ENCODE measurements at regions not wholly inside any gene's neighbourhood (a gene's known extent, or its start where the extent isn't known, plus 50 kb on each side); places are given as distances from the start of the nearest gene placed in this dataset.

DNA sequence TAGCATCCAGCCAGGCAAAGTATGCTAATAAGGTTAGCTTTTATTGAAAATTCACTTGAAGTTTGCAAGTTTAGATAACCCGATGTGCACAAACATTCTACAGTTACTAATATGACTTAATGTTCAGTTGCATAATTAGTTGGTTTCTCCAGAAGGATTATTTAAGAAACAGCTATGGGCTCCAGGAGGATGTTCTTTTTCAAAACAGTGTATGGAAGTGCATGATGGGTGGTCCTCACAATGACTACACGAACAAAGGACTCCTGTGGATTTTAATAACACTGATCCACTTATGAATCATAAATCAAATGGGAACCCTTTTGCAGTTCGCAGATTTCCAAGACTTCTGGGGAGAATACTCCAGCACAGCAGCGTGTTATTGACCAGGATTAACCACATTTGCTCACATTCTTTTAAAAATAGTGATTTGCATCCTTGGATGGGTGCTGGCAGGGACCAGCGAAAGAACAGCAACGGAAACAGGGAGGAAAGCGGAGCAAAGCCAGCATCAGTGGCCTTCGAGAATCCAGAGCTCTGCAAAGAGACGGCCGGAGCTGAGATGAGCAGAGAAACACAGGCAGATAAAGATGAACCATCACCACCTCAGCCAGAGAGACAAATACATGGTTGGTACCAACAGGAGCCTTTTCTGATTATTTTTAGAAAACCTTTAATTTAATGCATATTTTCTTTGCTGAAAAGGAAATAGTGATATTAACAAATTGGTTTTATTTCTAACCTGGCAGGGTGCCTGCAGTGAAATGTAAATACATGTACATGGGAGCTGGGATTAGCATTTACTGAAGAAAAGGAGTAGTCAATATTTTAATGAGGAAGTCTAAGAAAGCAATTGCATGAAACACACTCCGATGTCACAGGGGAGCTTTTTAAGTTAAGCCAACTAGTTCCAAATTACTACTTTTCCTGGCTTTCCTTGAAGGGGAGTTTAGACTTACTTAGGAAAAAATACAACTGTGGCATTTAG, 623.2 kb upstream of the ZFHX3 start:
- no peak for DNase-seq

DNA sequence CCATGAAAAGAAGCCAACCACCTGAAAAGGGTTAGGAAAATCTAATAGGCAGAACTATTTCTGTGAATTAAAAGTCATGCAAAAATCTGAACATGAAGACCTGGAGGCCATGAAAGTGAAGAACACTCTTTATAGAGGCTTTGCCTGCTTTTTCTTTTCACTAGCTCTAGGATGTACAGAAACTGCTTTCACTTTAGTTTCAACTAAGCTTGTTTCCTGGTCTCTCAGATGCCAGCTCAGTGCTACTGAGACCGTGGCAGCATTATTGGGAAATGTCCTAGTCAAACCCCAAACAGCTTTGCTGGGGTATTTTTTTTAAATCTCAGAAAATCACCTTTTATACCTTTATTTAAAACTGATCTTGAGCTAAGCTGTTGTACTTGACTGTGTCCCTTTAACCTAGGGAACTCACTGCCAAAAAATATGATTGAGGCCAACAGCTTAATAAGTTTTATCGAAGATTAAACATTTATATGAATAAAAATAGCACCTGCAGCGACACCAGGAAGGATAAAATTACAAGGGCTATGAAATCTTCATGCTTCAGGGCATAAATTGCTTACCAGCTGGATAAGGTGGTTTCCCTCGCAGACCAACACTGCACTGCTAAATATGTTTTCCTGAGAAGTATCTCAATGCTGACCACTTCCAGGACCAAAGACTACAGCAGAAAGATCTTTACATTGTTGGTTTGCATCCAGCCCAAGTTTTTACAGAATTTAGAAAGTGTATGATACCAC, 621.8 kb upstream of the ZFHX3 start:
- no peak for DNase-seq

DNA sequence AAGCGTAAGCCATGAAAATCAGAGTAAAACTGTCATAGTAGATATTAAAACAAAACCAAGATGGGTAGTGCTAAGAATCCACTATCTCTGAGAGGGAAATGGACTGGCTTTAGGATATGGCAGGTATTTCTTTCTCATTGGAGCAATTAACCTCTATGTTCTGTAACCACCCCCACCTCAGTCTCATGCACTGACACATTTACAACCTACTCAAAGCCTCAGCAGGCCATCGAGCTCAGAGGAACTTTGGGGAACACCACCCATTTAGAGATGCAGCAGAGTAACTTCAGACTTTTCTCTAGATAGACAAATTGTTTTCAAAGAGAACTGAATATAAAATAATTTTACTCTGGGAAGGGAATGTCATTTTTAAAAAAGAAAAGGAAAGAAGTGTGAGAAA, 615.8 kb upstream of the ZFHX3 start:
- no peak for DNase-seq

DNA sequence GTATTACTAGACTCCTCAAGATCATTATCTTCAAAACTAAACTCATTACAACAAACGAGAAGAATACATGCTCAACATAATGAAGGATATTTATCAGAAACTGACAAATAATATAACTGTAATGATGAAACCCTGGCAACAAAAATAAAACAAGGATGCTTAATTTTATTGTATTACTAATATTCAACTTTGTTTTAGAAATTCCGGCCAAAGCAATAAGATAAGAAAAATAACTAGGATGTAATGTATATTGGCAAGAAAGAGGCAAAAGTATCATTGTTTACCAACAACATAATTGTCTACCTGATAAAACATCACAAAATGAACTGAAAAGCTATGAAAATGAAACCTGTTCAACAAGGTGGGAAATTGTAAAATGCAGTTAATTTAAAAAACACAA, 588.3 kb upstream of the ZFHX3 start:
- no peak for DNase-seq

DNA sequence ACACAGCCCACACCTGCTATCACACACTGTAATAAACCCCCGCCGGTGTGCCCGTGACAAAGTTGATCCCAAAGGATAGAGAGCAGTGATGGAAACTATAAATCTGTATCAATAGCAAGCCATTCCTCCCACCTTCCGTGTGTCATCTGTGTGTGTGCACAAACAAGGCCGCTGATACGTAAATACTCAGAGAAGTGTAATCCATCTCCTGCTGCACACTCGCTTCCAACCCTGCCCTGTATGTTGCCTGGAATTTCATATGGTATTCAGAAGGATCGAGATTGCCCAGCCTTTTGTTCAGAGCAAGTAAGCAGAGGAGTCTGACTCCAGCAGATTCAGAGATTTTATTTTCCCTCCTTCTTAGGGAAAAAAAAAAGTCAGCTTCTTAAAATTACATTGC, 581.1 kb upstream of the ZFHX3 start:
- DNase-seq, result no peak

DNA sequence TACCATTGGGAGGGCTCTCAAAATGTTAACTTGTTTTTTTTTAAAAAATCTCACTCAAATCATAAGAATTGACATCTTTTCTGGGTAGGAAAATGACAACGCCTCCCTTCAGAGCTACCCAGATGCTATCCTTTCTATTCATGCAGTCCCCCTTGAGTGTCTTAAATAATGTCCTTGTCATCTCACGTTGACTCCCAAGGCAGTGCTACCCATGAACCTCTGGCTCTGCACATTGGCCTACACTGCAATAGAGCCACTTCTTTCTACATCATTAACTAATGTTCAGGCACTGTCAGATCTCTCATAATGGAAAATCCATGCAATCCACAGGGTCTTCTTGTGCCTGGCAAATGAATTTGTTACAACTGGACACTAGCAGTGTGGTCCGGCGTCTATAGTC, 569.8 kb upstream of the ZFHX3 start:
- no peak for DNase-seq

DNA sequence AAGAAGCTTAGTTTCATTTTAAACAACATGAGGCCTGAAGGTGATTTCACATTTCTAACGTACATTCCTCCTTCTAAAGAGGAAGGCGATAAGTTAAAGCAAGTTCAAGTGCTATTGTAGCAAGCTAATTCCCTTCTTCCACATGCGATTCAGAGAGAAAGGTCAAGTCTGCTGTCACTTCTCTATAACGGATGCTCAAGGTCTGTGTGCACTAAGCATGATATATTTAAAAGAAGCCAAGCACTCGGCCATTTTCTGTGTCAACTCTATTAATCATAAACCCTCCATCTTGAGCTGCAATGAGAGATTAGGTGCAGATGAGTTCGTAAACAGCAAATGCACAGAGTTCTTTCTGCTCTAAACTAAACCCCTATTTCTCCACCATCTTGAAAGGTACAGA, 568.8 kb upstream of the ZFHX3 start:
- DNase-seq, result no peak

DNA sequence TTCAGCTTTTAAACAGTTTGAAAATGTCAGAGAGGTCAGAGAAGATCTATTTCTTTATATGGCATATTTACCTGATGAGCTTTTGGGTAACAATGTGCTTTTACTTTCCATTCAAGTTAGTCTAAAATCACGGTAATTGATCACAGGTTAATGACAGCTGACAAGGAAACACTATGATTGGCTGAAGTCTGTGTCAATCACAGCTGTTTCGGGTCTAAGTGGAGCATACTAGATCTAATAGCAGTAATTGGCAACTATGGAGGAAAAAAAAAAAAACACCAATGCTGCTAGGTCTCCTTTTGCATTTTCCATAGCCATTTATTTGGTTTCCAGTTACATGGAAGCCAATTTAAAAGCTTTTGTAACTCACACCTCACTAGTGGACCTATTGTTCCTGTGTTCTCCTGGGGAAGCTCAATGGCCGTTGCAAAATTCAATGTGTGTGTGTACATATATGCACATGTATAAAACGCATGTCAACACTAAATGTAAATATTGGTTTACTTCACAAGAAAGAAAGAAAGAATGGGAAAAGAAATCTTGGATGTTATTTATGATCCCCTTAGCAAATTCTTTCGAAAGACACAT, 568.3 kb upstream of the ZFHX3 start:
- DNase-seq, result no peak

DNA sequence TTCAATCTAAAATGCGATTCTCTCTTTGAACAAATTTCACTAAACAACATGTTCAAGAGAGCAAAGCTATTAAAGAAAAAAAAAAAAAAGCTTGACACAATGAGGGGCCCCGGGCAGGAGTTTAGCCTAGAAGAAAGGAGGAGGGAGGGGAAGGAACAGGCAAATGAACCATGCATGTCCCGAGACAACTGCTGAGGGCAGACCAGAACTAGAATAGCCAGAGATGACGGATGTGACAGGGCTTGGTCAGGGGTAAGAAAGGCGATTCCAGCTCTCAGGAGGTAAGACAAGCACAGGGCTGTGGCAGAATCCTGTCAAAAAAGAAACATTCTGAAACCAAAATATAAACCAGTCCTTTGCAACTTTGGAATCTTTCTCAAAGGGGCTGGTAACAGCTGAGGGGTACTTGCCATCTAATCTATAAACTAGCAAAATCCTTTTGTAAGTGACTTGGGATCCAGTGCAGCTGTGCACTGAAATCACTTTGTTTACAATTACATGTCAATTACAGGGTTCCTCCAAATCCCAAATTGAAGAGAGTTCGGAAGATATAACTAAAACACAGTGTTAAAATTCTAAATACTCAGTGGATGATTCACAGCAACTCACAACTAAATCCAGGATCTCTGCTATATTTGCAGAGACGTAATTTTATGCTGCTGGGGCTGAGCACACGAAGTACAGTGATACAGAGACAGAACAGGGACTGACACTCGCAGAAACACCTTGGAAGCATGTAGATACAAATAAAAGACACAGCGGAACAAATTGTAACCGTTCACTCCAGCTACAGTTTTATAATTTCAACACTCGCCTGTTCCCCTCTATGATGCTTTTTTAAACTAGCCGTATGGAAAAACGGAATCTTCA, 567.4 kb upstream of the ZFHX3 start:
- no peak for DNase-seq

DNA sequence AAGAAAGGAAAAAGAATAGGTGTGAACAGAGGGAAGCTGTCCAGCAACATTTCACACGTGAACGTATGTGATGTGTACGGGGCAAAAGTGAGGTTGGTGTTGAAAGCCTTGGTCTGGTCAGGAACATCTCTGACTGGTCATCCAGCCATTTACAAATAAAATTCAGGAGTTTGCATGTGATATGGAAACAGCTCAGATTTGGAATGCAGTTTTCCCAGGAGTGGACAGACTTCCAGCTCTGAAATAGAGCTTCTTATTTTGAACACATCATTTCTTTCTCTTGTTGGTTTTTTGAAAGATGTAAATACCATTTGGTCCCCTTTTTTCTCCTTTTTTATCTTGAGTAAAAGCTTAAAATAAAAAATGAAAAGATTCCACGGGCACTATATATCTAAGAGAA, 566.2 kb upstream of the ZFHX3 start:
- DNase-seq, result no peak

DNA sequence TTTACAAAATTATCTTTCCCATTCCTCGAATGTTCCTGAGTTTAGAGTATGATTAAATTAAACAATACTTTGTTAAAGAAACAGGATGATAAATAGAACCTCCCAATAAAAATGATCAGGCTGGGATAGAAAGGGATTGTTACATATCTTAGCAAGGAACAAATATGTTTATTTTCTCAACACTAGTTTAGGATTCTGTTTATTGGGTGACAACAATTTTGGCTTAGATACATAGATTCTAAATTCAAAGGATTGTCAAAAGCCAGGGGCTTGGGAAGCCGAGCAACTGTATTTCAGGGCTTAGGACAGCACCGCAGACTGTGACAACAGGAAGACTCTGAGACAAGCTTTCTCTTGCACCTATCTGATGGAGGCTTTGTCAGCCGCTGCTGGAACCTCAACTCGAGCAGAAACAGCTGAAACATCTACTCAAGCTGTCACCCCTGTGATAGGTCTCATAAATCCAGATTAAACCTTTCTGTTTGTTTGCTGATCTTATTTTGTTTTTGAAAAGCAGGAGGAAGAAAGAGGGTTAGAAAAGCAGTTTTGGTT, 562.8 kb upstream of the ZFHX3 start:
- DNase-seq, result no peak

DNA sequence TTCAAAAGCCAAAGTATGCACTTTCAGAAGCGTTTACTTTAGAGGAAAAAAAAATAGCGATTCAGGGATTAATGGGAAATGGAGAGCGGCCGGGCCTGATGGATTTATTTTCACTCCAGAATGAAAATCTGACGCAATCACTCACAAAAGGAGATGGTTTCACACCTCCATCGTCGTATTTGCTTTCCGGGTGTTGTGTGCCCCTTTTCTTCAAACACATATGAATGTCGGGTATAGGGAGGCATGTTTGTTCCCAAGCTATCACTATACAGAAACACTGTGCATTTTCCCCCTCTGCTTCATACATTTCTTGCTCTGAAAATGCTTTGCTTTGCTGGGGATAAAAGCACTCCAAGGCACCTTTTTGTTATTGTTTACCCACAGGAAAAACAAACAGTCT, 562.2 kb upstream of the ZFHX3 start:
- DNase-seq, result no peak

DNA sequence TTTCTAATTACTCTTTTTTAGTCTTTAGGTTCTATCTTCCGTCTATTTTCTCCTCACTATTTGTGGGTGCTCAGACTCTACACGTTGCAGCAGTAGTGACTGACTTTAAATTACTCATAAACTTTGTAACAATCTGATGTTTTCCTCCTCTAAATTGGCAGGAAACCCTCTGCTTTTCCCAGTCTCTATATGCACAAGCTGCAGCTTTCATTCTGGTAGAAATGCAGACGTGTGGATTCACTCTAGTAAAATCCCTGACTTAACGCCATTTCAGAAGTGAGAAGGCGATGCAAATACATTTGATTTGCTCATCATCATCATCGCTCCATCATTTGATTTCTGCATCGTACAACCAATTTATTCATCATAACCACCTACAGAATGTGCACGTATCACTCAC, 561.0 kb upstream of the ZFHX3 start:
- no peak for DNase-seq

DNA sequence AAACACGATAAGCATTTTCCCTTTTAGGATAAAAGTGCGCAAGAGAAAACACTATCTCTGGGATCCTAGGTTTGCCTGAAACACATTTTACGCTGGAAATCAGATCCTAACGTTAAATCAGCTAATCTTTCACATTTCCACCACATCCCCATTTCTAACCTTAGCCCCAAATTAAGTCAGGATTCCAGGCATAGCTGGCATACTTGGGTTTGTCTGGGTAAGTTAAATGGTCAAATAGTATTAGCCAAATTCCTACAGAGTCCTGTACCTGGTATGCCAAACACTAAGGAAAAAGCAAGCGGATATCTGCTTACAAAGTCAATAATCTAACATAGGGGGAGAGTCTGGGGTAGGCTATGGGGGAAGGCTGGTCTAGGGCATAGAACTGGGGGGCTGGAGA, 557.4 kb upstream of the ZFHX3 start:
- DNase-seq, result no peak

DNA sequence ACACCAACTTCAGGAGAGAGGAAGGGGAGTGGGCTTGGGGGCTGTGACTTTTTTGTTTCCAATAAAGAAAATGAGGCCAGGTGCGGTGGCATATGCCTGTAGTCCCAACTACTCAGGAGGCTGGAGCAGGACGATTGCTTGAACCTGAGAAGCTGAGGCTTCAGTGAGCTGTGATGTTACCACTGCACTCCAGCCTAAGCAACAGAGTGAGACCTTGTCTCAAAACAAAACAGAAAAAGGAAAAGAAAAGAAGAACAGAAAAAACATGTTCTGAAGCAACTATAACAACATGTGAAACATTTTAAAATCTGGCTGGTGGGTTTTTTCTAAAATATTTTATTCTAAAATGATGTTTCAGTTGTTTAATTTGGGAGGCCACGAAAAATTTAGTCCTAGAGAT, 554.0 kb upstream of the ZFHX3 start:
- DNase-seq, result no peak

DNA sequence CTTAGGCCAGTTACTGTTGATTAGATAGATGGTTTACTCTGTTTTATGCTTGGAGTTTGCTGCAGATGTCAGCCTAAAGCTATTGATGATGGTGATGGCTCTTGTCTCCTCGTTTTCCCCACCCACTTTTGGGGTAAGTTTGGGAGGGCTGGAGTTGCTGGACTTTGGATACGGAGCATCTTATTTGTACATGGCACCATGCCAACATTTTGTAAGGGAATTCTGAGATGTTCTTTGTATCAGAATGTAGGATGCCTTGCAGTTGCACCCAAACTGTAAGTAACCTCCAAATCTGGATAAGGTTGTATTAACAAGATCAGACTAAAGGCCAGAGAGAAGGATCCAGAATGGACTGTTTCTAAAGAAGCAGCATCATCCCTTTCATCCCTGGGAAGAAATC, 551.9 kb upstream of the ZFHX3 start:
- no peak for DNase-seq

DNA sequence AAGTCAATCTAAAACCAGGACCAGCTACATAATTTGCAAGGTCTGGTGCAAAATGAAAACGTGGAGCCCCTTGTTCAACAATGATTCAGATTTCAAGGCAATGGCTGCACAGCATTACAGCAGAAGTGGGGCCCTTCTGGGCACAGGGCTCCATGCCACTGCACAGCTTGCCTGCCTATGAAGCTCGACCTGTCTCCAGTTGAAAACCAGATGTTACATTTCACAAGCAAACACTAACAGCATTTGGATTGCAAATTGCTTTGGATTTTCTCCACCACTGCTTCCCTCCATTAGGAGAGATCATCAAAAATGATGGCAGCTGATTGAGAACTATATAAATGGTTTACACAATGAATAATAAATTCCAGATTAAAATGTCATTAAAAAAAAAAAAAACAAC, 551.4 kb upstream of the ZFHX3 start:
- DNase-seq, result no peak

DNA sequence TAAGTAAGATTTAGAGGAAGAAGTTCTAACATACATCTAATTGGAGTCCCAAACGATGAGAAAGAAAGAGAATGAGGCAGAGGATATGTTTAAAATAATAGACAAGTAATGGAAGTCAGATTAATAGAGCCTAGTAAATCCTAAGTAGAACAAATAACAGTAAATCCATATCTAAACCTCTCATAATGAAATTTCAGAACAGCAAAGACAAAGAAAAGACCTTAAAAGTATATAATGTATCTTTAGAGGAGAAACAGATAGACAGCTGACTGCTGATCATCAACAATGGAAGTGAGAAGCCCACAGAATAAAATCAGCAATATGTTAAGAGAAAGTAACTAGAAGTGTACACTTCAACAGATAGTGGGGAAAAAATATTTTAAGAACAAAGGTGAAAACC, 536.2 kb upstream of the ZFHX3 start:
- DNase-seq, result no peak

DNA sequence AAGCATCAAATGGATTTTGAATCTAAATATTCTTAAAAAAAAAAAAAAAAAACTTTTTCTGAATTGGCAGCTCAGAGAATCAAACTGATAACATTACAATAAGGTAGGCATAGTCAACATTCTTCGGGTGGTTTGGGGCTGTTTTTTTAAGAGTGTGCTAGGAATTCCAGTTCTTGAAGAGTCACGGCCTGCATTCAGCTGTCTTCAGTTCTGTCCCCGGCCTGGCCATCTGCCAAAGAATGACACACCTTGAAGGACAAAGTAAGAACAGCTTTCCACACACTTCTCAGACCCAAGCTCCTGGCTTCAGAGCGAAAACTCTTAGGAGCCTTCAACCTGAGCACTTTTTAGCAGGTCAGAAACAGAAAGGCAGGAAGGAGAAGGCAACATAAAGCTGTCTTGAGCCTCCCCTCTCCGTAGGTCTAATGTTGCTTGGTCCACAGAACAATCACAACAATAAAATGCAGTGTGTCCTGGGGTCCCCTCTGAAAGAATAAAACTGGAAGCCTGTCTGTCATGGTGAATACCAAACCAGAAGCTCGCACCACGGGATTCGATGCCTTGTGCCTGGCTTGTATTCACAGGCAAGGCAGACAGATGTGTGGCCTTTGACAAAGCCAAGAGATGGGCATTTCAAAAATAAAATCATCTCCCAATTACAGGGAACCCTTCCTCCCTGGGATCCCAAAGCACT, 524.4 kb upstream of the ZFHX3 start:
- DNase-seq, result no peak

DNA sequence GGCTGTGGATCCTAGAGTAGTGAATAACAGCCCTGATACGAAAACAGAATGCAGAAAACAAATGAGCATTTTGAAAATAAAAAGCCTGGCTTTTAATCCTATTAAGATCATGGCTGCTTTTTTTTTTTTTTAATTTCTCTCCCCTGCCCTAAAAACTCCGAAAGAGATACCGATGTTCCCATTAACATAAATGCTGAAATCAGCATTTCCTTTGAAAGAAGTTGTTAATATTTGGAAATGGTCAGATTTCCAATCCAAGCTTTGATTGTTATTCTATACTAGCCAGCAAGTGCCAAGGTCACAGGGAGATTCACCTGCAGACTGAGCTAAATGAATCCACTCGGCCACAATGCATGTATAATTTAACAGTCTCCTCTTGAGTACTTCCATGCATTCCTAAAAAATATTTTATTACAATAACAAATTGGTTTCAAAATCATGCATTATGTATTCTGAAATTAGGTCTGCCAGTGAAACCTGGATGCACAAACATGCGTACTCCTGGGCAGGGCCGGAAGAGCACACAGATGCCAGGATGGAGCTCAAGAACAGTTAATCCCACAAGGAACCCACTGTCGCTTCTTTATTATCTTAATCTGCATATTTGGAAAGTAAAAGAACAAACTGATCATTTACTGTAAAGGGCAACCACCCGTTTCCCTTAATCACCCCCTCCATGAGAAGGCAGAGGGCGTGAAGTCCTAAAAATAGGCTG, 521.5 kb upstream of the ZFHX3 start:
- no peak for DNase-seq

DNA sequence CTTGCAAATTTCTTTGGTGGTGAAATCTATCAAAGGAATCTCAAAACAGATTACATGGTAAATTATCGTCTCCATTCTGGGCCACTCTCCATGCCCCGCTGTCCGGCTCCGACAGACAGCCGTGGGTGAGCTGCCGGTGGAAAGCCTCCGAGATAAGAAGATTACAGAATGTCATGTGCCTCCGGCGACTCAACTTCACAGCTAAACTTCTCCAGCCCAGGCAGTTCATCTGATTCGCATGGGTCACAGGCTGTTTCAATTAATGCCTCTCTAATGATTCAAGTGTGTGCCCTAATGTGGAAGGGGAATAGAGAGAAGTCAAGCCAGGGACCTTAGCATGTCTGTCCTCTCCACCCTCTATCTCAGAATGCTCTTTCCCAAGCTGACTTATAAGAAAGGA, 520.8 kb upstream of the ZFHX3 start:
- no peak for DNase-seq

Data from skin of body (tissue), 1 donor.